K562 (cell line): ENCODE measurements at regions not wholly inside any gene's neighbourhood (a gene's known extent, or its start where the extent isn't known, plus 50 kb on each side); places are given as distances from the start of the nearest gene placed in this dataset.
A peak's percentile ranks its signal among the peaks of the same experiment; 100 is the strongest.

ENCODE experiments used
- HNRNPK ChIP-seq: fragments of 200-400 bp; formaldehyde crosslinking; IDR thresholded peaks from one replicate; pipeline ENCODE4 v1.6.1; 2018; ENCODE audit warnings: mild to moderate bottlenecking, low read depth, low read length; ENCODE audit not compliant: poor library complexity, severe bottlenecking
- KLF13 ChIP-seq: fragments of 450-650 bp; IDR thresholded peaks from 2 replicates; pipeline ENCODE4 v1.6.1; 2016; ENCODE audit warnings: missing genetic modification characterization, low read depth, mild to moderate bottlenecking, missing compliant biosample characterization, moderate library complexity, borderline replicate concordance
- MED1 ChIP-seq: sonication (generic); formaldehyde crosslinking; IDR thresholded peaks from 2 replicates; pipeline ENCODE4 v1.8.1; 2023; ENCODE audit warnings: missing genetic modification reagents, borderline replicate concordance
- OTX1 ChIP-seq: fragments of 450-650 bp; formaldehyde crosslinking; IDR thresholded peaks from 2 replicates; pipeline ENCODE4 v1.4.0; 2022; ENCODE audit warnings: mild to moderate bottlenecking
- PURB ChIP-seq: sonication (generic); formaldehyde crosslinking; IDR thresholded peaks from 2 replicates; pipeline ENCODE4 v1.9.0; 2021; ENCODE audit warnings: low read depth, mild to moderate bottlenecking, missing genetic modification reagents
- SIX5 ChIP-seq, 2 experiments: IDR thresholded peaks; 2 replicates each; pipeline ENCODE4 v1.6.1; 2011; ENCODE audit warnings: low read length in 2 of 2, borderline replicate concordance in 1 of 2, low read depth in 1 of 2, mild to moderate bottlenecking in 1 of 2, moderate library complexity in 1 of 2; ENCODE audit not compliant: insufficient read depth in 1 of 2
- SP2 ChIP-seq: IDR thresholded peaks from 2 replicates; pipeline ENCODE4 v1.6.1; 2011; ENCODE audit warnings: mild to moderate bottlenecking, low read depth, low read length, moderate library complexity; ENCODE audit not compliant: poor library complexity, severe bottlenecking; ENCODE audit errors: extremely low read depth
- TCF7 ChIP-seq: sonication (generic); IDR thresholded peaks from 2 replicates; pipeline ENCODE4 v1.6.1; 2016; ENCODE audit warnings: antibody characterized with exemption, borderline replicate concordance
- TGIF2 ChIP-seq: sonication (generic); formaldehyde crosslinking; IDR thresholded peaks from 2 replicates; pipeline ENCODE4 v1.8.1; 2022; ENCODE audit warnings: mild to moderate bottlenecking, missing genetic modification reagents, moderate library complexity
- ZEB2 ChIP-seq: fragments of 450-650 bp; IDR thresholded peaks from 2 replicates; pipeline ENCODE4 v1.6.1; 2016
- TF ChIP-seq, protein P1 (sequence below): fragments of 250-450 bp; sonication (Bioruptor Pico); IDR thresholded peaks from 2 replicates; pipeline ENCODE4 v1.5.0; 2021; ENCODE audit warnings: mild to moderate bottlenecking, borderline replicate concordance
- TF ChIP-seq, protein P2 (sequence below): sonication (generic); formaldehyde crosslinking; IDR thresholded peaks from 2 replicates; pipeline ENCODE4 v1.8.1; 2023; ENCODE audit warnings: mild to moderate bottlenecking, missing genetic modification reagents
- TF ChIP-seq, protein P3 (sequence below): fragments of 450-650 bp; IDR thresholded peaks from 2 replicates; pipeline ENCODE4 v1.6.1; 2016; ENCODE audit warnings: low read depth, mild to moderate bottlenecking, moderate library complexity
- TF ChIP-seq, protein P4 (sequence below): fragments of 450-650 bp; IDR thresholded peaks from 2 replicates; pipeline ENCODE4 v1.6.1; 2016; ENCODE audit warnings: borderline replicate concordance
- TF ChIP-seq, protein P5 (sequence below): sonication (generic); formaldehyde crosslinking; IDR thresholded peaks from 2 replicates; pipeline ENCODE4 v1.9.0; 2022; ENCODE audit warnings: mild to moderate bottlenecking, missing genetic modification reagents
- TF ChIP-seq, protein P6 (sequence below): IDR thresholded peaks from 2 replicates; pipeline ENCODE4 v1.6.1; 2012; ENCODE audit warnings: low read depth, low read length, improper control_type of control experiment, borderline replicate concordance

DNA sequence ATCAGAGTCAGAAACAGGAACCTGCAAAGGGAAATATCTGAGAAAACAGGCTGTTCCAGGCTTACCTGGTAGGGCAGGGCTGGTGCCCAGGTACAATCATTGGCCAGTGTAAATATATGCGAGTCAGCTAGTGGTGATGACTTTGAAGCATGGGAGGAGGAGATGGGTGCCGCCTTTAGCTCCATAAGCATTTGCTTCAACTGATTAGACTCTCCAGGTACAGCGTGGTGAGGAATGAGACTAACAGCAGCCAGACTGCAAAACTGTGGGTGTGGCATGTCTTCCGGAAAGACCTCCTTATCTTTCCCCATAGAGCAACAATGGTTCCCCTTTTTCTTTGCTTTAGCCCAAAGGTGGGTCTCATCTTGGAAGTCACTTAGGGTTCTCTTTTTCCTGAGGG is 137.2 kb downstream of the LRIG2 start (continued):
- TF ChIP-seq, protein P1, sequence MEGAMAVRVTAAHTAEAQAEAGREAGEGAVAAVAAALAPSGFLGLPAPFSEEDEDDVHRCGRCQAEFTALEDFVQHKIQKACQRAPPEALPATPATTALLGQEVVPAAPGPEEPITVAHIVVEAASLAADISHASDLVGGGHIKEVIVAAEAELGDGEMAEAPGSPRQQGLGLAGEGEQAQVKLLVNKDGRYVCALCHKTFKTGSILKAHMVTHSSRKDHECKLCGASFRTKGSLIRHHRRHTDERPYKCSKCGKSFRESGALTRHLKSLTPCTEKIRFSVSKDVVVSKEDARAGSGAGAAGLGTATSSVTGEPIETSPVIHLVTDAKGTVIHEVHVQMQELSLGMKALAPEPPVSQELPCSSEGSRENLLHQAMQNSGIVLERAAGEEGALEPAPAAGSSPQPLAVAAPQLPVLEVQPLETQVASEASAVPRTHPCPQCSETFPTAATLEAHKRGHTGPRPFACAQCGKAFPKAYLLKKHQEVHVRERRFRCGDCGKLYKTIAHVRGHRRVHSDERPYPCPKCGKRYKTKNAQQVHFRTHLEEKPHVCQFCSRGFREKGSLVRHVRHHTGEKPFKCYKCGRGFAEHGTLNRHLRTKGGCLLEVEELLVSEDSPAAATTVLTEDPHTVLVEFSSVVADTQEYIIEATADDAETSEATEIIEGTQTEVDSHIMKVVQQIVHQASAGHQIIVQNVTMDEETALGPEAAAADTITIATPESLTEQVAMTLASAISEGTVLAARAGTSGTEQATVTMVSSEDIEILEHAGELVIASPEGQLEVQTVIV (CRISPR knock-in tag), result no peak
- TF ChIP-seq TGIF2, result no peak
- TF ChIP-seq TCF7, result 0 out of 2 replicates have a peak, but pooled peaks have one; percentile 51
- no peak for TF ChIP-seq SP2
- no peak for TF ChIP-seq SIX5 (IDR thresholded peaks at IDR 0.05; ENCODE audit: borderline replicate concordance in 1 of 2, insufficient read depth in 1 of 2, low read depth in 1 of 2, low read length in 2 of 2)
- TF ChIP-seq, protein P2, sequence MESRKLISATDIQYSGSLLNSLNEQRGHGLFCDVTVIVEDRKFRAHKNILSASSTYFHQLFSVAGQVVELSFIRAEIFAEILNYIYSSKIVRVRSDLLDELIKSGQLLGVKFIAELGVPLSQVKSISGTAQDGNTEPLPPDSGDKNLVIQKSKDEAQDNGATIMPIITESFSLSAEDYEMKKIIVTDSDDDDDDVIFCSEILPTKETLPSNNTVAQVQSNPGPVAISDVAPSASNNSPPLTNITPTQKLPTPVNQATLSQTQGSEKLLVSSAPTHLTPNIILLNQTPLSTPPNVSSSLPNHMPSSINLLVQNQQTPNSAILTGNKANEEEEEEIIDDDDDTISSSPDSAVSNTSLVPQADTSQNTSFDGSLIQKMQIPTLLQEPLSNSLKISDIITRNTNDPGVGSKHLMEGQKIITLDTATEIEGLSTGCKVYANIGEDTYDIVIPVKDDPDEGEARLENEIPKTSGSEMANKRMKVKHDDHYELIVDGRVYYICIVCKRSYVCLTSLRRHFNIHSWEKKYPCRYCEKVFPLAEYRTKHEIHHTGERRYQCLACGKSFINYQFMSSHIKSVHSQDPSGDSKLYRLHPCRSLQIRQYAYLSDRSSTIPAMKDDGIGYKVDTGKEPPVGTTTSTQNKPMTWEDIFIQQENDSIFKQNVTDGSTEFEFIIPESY, result no peak
- TF ChIP-seq OTX1 (CRISPR knock-in tag), result no peak
- TF ChIP-seq, protein P3, sequence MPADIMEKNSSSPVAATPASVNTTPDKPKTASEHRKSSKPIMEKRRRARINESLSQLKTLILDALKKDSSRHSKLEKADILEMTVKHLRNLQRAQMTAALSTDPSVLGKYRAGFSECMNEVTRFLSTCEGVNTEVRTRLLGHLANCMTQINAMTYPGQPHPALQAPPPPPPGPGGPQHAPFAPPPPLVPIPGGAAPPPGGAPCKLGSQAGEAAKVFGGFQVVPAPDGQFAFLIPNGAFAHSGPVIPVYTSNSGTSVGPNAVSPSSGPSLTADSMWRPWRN, result no peak
- TF ChIP-seq, protein P4, sequence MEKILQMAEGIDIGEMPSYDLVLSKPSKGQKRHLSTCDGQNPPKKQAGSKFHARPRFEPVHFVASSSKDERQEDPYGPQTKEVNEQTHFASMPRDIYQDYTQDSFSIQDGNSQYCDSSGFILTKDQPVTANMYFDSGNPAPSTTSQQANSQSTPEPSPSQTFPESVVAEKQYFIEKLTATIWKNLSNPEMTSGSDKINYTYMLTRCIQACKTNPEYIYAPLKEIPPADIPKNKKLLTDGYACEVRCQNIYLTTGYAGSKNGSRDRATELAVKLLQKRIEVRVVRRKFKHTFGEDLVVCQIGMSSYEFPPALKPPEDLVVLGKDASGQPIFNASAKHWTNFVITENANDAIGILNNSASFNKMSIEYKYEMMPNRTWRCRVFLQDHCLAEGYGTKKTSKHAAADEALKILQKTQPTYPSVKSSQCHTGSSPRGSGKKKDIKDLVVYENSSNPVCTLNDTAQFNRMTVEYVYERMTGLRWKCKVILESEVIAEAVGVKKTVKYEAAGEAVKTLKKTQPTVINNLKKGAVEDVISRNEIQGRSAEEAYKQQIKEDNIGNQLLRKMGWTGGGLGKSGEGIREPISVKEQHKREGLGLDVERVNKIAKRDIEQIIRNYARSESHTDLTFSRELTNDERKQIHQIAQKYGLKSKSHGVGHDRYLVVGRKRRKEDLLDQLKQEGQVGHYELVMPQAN, result no peak
- TF ChIP-seq KLF13, result no peak
- peak; percentile 89 for TF ChIP-seq ZEB2
- TF ChIP-seq, protein P5, sequence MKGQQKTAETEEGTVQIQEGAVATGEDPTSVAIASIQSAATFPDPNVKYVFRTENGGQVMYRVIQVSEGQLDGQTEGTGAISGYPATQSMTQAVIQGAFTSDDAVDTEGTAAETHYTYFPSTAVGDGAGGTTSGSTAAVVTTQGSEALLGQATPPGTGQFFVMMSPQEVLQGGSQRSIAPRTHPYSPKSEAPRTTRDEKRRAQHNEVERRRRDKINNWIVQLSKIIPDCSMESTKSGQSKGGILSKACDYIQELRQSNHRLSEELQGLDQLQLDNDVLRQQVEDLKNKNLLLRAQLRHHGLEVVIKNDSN (CRISPR knock-in tag), result no peak
- no peak for TF ChIP-seq HNRNPK
- TF ChIP-seq, protein P6, sequence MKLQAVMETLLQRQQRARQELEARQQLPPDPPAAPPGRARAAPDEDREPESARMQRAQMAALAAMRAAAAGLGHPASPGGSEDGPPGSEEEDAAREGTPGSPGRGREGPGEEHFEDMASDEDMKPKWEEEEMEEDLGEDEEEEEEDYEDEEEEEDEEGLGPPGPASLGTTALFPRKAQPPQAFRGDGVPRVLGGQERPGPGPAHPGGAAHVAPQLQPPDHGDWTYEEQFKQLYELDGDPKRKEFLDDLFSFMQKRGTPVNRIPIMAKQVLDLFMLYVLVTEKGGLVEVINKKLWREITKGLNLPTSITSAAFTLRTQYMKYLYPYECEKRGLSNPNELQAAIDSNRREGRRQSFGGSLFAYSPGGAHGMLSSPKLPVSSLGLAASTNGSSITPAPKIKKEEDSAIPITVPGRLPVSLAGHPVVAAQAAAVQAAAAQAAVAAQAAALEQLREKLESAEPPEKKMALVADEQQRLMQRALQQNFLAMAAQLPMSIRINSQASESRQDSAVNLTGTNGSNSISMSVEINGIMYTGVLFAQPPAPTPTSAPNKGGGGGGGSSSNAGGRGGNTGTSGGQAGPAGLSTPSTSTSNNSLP, result no peak
- no peak for TF ChIP-seq MED1 (CRISPR knock-in tag)
- no peak for TF ChIP-seq PURB (CRISPR knock-in tag)
